Tibial nerve (tissue), 4 donors: ENCODE measurements at regions not wholly inside any gene's neighbourhood (a gene's known extent, or its start where the extent isn't known, plus 50 kb on each side); places are given as distances from the start of the nearest gene placed in this dataset.

Experiments
- DNase-seq, 2 donors: peaks; one replicate each; pipeline ENCODE4 v3.0.0-alpha.2; 2019; ENCODE audit warnings: low spot score in 2 of 2
- H3K27ac ChIP-seq, 4 donors: fragments of 200-600 bp; sonication (generic) in 3 of 4; one replicate each; pipeline ENCODE4 v1.5.1; 2017 to 2019; ENCODE audit warnings: mild to moderate bottlenecking in 1 of 4
- H3K27me3 ChIP-seq, 2 donors: fragments of 200-600 bp; sonication (generic) in 1 of 2; one replicate each; pipeline versions ENCODE4 v1.5.1 to v1.6.0; 2017 to 2019
- H3K36me3 ChIP-seq, 3 donors: fragments of 200-600 bp; sonication (generic); one replicate each; pipeline ENCODE4 v1.5.1; 2018 to 2019
- H3K4me1 ChIP-seq, 4 donors: fragments of 200-600 bp; sonication (generic) in 3 of 4; one replicate each; pipeline ENCODE4 v1.5.1; 2017 to 2019
- H3K4me3 ChIP-seq, 4 donors: fragments of 200-600 bp; sonication (generic) in 3 of 4; one replicate each; pipeline ENCODE4 v1.5.1; 2017 to 2019; ENCODE audit warnings: mild to moderate bottlenecking in 1 of 4, moderate library complexity in 1 of 4
- H3K9me3 ChIP-seq, 4 donors: fragments of 200-600 bp; sonication (generic) in 3 of 4; one replicate each; pipeline ENCODE4 v1.5.1; 2017 to 2019
- EP300 ChIP-seq, 2 donors: sonication (generic); formaldehyde crosslinking; IDR thresholded peaks; one replicate each; pipeline ENCODE4 v1.6.1; 2017; ENCODE audit warnings: antibody characterized with exemption in 2 of 2, mild to moderate bottlenecking in 1 of 2
- POLR2A ChIP-seq, 2 donors: fragments of 450-650 bp; IDR thresholded peaks; one replicate each; pipeline ENCODE4 v1.6.1; 2017; ENCODE audit warnings: antibody characterized with exemption in 2 of 2, mild to moderate bottlenecking in 2 of 2, moderate library complexity in 2 of 2
- WGBS, 2 donors: methylation state at CpG; one replicate each; pipeline ENCODE4 v1.1.5; 2018; 5-methylcytosine and 5-hydroxymethylcytosine counted together
- TF ChIP-seq, protein P1 (sequence below), 5 experiments: fragments of 200-600 bp in 3 of 5; fragments of 450-650 bp in 2 of 5; sonication (generic) in 3 of 5; IDR thresholded peaks; one replicate each; pipeline ENCODE4 v1.5.1; 2016 to 2019; ENCODE audit warnings: antibody characterized with exemption in 5 of 5, mild to moderate bottlenecking in 3 of 5, moderate library complexity in 2 of 5

- Histone ChIP-seq H3K4me1 (no peaks in the 10 kb centered on the region), H3K4me3 (no peak overlapping the region), H3K36me3 (no peaks in the 10 kb centered on the region), H3K27ac (no peak overlapping the region), H3K9me3 (no peaks in the 10 kb centered on the region), H3K27me3 (no peaks in the 10 kb centered on the region)
- DNase-seq: no peak
- no peak for TF ChIP-seq POLR2A (IDR thresholded peaks at IDR 0.05)
- whole genome bisulfite sequencing, 2 donors: 78 to 81% methylated on average over 4 of the region's 4 CpGs
These were observed 221.0 kb upstream of the GPRIN3 start for GRCh38 chr4:89528526-89529133.

GRCh38 chr4:89521826-89522225 lies 214.2 kb upstream of the GPRIN3 start:
- no peaks in the 10 kb centered on the region for H3K9me3 ChIP-seq
- H3K27ac ChIP-seq: no peak overlapping the region
- TF ChIP-seq, protein P1, sequence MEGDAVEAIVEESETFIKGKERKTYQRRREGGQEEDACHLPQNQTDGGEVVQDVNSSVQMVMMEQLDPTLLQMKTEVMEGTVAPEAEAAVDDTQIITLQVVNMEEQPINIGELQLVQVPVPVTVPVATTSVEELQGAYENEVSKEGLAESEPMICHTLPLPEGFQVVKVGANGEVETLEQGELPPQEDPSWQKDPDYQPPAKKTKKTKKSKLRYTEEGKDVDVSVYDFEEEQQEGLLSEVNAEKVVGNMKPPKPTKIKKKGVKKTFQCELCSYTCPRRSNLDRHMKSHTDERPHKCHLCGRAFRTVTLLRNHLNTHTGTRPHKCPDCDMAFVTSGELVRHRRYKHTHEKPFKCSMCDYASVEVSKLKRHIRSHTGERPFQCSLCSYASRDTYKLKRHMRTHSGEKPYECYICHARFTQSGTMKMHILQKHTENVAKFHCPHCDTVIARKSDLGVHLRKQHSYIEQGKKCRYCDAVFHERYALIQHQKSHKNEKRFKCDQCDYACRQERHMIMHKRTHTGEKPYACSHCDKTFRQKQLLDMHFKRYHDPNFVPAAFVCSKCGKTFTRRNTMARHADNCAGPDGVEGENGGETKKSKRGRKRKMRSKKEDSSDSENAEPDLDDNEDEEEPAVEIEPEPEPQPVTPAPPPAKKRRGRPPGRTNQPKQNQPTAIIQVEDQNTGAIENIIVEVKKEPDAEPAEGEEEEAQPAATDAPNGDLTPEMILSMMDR (IDR thresholded peaks at IDR 0.05): no peak
- TF ChIP-seq POLR2A (IDR thresholded peaks at IDR 0.05): no peak
- no peaks in the 10 kb centered on the region for H3K36me3 ChIP-seq
- H3K4me3 ChIP-seq: no peak overlapping the region
- no peaks in the 10 kb centered on the region for H3K27me3 ChIP-seq
- DNase-seq: no peak
- WGBS, 2 donors: 54 to 62% methylated on average over 4 of the region's 4 CpGs
- H3K4me1 ChIP-seq: no peaks in the 10 kb centered on the region

GRCh38 chr4:89519771-89520320 lies 212.2 kb upstream of the GPRIN3 start:
- DNase-seq: no peak
- TF ChIP-seq POLR2A (IDR thresholded peaks at IDR 0.05) (no peak), EP300 (IDR thresholded peaks at IDR 0.05) (no peak)
- TF ChIP-seq, protein P1 (IDR thresholded peaks at IDR 0.05): no peak

DNA sequence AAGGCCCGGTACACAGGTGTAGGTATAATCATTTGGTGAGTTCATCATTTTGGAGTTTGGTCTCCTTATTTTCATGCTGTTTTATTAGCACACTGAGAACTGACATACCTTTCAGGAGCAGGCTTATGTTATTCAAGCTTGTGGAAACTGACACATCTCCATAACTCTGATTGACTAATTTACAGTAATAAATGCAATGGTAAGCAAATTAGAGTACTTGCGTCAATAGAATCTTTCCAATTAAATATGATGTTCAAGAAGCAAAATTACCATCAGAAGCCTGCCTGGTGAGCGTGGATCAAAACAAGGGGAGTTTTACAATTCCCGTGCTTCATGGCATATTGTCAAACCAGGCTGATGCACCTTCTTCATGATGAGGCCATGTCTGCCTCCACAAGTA lies 210.7 kb upstream of the GPRIN3 start:
- Histone ChIP-seq H3K27ac (no peak overlapping the region), H3K27me3 (no peaks in the 10 kb centered on the region), H3K4me1 (no peaks in the 10 kb centered on the region), H3K9me3 (no peaks in the 10 kb centered on the region), H3K4me3 (no peak overlapping the region), H3K36me3 (no peaks in the 10 kb centered on the region)
- no peak for DNase-seq
- 80 to 82% methylated on average over 4 of the region's 4 CpGs for WGBS, 2 donors
- TF ChIP-seq EP300 (IDR thresholded peaks at IDR 0.05): no peak
- no peak for TF ChIP-seq POLR2A (IDR thresholded peaks at IDR 0.05)
- TF ChIP-seq, protein P1 (IDR thresholded peaks at IDR 0.05): no peak

More at GRCh38 chr4:89519771-89520320, 212.2 kb upstream of the GPRIN3 start:
- Histone ChIP-seq H3K27me3 (no peaks in the 10 kb centered on the region), H3K27ac (no peak overlapping the region), H3K9me3 (no peaks in the 10 kb centered on the region), H3K4me3 (no peak overlapping the region), H3K36me3 (no peaks in the 10 kb centered on the region), H3K4me1 (no peaks in the 10 kb centered on the region)
- WGBS, 2 donors: 68 to 70% methylated on average over 3 of the region's 3 CpGs

GRCh38 chr4:89514811-89515210 lies 207.2 kb upstream of the GPRIN3 start:
- no peaks in the 10 kb centered on the region for H3K27me3 ChIP-seq
- no peak for DNase-seq
- H3K4me3 ChIP-seq: no peak overlapping the region
- H3K36me3 ChIP-seq: no peaks in the 10 kb centered on the region
- no peak overlapping the region for H3K27ac ChIP-seq
- WGBS, 2 donors: 75 to 78% methylated on average over 3 of the region's 3 CpGs
- H3K9me3 ChIP-seq: no peaks in the 10 kb centered on the region
- no peaks in the 10 kb centered on the region for H3K4me1 ChIP-seq
- TF ChIP-seq, protein P1 (IDR thresholded peaks at IDR 0.05): no peak
